HG02852 (cell line): ENCODE measurements at regions not wholly inside any gene's neighbourhood (a gene's known extent, or its start where the extent isn't known, plus 50 kb on each side); places are given as distances from the start of the nearest gene placed in this dataset.

Experiments used
- ATAC-seq: cut with Tn5 transposase; IDR thresholded peaks from one replicate; pipeline ENCODE4 v1.9.1; 2021; ENCODE audit warnings: mild to moderate bottlenecking, moderate library complexity; ENCODE audit not compliant: unreplicated experiment

DNA sequence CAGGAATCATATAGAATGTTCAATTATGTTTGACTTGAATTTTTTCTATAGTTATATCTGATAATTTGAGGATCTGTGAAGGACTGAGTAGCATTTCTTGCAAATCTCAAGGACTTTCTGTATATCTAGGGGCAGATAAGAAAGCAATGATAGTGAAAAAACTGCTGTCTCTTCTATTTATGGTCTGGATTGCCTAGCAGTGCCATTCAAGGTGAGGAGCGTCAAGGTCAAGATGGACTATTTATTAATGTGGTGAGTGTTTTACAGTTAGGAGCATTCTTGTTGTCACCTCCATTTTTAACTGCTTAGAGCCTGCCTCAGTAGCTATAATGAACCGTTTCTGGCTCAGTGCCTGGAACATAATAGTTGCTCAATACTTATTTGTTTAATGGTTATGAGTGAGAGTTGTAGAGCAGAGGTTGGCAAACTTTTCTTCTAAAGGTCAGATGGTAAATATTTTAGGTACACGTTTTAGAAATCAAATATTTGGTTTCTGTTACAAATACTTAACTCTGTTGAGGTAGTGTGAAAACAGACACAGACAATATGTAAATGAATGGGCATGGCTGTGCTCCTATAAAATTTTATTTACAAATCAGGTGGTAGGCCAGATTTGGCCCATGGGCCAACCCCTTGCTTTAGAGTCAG, 523.2 kb upstream of the IGFBP7 start:
- no peak for ATAC-seq

DNA sequence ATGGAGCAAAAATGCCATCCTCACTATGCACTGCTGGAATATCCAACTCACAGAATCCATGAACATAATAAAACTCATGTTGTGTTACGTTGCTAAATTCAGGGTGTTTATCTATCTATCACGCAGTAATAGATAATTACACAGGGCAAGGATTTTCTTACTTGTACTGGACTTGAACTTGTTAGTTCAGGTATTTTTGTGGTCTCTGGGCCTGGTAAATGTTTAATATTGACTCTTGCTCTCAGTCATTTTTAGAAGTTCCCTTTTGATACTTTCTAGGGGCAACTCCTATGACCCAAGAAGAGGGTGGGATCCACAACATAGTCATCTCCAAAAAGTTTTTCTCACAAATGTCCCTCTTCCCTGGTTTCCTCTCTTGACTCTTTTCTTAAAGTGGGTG, 522.4 kb upstream of the IGFBP7 start:
- no peak for ATAC-seq

DNA sequence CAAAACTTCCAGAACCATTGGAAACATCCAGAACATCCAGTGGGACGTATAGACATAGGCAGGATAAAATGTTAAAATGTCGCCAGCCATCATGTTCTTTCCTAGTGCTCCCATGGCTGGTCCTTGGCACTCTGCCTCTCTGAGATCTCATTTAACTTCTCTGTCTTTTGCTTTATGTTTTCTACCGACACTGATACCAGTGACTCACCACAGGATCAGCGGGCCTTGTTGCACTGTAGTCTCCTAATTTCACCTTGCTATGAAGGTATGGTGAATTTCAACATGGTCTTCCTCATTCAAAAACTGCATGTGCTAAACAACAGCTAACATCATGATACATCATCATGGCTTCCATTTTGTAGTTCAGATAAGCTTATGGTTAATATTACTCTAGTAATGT, 521.0 kb upstream of the IGFBP7 start:
- ATAC-seq = no peak

DNA sequence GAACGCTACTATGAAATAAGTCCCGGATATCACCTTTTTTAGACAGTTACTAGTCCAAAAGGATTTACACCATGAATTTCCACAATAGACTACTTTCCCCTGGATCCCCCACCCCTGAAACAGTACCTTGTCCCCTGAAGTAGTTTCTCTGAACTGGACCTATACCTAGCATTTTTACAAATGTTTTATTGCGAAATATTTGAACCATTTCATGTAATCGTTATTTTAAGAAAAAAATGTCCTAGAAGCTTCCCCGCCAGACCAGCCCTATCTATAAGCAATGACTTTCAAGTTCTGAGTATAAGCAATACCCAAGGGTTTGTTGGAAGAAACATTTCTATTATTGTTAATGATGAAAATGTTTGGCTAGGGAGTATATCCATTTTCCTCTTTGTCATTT, 517.8 kb upstream of the IGFBP7 start:
- ATAC-seq = no peak

DNA sequence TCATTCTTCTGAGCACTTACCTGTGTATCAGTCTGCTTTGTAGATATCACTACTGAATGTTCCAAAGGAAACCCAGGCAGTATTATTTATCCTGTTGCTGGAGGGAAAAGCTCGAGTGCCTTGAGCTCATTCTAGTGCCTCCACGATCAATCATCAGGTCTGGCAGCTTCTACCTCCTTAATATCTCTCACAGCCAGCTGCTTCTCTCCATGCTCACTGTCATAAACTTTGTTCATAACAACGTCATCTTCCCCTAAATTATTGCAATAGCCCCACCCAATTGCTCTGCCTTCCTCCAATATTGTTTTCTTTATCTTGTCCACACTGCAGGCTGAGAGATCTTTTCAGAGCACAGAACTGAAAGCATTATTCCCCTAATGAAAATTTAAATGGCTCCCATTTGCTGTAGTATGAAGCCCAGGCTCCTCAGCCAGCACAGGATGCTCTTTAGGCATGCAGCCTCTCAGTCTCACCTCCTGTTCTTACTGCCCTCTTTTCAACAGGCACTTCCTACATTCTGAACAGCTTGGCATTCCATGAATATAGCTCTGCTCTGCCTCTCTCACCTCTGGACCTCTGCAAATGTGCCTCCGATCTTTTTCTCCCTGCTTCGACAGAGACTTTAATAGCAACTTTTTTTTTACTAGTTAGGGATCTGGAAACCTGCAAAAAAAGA, 504.2 kb upstream of the IGFBP7 start:
- no peak for ATAC-seq

DNA sequence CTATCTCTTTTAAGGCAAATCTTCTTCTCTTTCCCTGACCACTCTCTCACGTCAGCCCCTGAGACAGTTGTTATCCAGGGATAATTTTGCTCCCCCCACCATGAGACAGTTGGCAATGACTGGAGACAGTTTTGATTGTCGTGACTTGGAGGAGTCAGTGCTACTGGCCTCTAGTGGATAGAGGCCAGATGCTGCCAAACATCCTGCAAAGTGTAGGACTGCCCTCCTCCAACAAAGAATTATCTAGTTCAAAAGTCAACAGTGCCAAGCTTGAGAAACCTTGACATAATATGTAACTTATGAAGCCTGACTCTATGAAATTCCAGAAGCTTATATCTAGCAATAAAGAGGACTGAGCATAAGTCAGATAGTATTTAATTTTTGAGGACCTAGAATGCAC, 502.1 kb upstream of the IGFBP7 start:
- no peak for ATAC-seq

DNA sequence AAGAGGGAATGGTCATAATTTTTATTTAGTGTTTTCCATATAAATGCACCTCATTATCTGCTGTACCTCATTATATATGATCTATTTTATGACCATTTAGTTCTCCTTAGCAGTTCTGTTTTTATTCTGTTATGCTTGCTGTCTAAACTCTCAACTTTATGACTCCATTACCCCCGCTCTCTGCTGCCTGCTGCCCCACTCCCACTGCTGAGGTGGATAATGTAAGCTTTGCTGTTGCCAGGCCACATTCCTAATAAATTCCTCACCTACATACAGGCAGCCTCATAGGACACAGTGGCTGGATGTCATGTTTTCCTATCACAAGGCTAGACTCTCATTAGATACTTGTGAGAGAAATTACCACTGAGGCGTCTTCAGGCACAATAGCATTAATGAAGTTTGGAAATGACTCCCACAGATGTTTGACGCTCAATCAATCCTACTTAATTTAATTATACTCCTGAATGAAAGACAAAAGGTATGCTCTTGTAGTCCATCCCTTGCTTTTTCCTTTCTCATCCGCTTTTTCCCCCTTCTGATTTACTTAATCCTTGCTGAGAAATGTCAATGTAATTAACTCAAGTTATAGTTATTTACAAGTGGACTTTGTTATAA, 497.5 kb upstream of the IGFBP7 start:
- no peak for ATAC-seq

DNA sequence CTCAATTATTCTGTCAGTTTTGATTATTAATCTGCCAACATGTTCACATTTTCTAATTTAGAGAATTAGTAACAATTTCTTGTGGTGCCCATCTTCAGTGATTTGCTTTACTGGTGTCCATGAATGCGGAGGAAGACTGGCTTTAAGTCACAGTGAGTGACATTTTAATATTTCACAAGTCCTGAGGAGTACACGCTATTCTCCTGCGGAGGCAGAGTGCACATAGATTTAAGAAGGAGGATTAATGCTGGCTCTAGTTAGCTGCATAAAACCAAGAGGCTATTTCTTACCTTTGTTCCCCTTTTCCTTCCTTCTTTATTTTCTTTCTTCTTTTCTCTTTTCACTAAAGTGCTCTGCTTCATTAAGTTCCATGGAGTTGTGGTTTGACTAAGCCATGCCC, 495.2 kb upstream of the IGFBP7 start:
- ATAC-seq = no peak

DNA sequence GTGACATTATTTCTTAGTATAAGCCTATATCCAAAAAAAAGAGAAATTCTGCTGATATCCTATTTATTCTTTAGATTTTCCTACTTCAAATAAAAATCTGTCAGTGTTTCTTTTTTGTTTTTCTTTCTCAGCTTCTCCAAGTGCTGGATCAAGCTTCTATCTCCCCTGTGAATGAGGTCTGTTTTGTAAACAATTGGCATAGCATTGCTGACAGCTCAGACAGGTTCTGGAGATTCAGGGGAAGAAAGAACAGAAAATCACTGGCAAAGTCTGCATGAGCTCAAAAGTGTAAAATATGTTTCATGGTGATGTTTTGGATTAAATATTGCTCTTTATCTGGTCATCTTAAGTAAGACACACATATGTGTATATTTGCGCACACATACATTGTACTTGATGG, 492.0 kb upstream of the IGFBP7 start:
- ATAC-seq = no peak

DNA sequence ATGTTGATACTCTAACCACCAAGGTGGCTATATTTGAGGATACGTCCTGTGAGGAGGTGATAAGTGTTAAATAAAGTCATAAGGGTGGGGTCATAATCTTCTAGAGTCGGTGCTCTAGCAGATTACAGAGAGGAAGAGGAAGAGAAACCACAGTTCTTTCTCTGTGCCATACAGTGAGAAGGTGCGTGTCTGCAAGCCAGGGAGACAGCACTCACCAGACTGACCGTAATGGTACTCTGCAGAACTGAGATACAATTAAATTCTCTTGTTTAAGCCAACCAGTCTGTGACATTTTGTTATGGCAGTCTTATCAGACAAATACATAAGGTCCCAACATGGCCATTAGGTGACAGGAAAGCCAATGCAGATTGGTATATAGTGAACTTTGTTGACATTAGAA, 480.9 kb upstream of the IGFBP7 start:
- no peak for ATAC-seq

DNA sequence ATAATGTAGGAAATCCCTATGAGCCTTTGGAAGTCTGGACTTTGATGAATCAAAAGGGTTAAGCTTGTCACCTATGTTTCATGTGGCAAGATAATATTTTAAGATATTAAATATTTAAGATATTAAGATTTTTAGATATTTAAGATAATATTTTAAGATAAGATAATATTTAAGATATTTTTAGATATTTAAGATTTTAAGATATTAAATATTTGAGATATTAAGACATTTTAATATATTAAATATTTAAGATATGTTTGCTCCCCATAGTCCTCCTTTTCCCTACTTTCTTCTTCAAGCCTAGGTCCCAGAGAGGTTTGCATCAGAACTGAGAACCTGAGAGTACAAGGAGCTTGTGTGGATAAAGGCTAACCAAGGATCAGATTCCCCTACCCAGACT, 478.4 kb upstream of the IGFBP7 start:
- no peak for ATAC-seq

DNA sequence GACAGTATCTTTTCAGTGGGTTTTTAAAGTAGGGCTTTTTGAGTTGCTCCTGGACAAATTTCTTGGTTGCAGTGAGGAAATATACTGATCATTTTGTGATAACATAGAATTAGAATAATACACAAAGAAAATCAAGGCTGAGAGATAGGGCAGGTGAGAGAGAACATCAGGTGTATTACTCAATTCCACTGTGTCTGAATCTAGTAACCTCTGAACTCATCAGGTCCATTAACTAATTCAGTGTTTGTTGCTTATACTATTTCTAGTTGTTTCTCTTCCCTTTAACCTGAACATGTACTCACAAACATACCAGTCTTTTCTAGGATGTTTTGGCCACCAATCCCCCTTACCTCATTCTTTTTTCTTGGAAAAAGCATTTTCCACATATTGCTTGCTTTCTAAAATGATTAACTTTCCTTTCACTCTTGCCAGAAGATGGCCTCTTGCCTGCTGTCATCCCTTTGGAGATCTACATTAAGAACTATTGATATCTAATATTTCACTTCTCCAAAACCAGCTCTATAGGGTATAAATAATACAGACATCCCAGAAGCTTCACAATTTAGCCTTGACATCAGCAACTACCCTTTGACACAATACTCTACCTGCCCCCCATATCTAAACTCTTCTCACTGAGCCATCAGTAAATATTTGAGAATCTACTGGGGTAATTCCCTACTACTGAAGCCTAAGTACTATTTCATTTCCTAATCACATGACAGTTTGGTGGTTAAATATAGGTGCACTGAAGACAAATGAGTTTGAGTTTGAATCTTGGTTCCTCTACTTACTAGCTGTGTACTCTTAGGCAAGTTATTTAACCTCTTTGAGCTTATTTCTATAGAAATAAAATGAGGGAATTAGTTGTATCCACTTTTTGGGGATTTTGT, 470.8 kb upstream of the IGFBP7 start:
- ATAC-seq = no peak

DNA sequence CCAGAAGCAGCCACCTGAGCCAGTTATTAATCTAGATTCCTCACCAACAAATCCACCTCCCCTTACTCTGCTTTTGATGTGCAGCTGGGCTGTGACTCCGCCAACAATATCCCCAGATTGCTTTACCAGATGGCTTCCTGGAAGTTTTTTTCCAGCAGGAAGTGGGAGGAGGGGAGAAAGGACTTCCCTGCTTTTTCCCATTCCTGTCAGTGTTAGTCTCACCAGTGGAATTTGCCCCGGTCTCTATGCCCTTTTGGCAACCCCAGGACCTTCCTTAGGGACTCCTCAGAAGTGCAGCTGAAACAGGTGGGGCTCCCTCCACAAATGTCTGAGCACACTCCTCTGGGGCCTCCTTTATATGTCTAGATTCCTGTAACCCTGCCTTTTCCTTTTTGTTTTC, 465.2 kb upstream of the IGFBP7 start:
- ATAC-seq = no peak

DNA sequence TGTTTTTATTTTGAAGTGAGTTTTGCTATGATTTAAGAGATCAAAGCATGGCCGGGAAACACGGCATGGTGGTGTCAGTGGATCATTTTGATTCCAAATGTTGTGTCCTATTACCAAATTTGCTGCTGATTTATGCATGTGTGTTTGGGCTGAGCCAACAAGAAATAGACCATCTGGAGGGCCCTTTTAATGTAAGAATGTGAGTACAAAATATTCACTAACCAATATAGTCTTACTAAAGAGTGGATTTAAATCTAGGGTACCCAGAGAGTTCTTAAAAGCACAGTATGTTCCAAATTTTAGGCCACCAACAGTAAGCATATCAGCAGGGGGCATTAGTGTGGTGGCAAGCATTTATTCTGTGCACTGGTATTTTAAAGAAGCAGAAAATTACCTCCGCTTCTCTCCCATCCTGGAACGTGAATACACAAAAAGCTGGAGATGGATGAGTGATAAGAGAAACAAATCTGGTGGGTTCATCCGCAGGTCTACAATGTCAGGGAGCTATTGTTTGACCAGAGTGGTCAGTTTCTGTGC, 444.4 kb upstream of the IGFBP7 start:
- ATAC-seq = no peak

DNA sequence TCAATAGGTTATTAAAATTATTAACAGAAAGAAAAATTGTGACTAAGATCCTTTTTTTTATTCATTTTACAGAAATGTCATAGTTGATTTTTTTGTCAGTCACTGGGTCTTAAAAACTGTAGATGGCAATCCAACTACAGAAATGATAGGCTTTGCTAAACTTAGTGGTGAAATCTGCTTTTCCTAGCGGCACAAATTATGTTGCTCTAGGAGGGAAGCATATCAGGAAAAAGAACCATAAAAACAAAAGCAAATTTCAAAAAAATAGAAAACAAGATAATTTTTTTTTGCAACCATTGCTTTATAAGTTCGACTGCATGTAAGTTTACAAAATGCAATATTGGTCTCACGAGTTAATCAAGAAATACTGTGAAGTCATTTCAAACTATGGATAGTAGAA, 443.5 kb upstream of the IGFBP7 start:
- no peak for ATAC-seq

DNA sequence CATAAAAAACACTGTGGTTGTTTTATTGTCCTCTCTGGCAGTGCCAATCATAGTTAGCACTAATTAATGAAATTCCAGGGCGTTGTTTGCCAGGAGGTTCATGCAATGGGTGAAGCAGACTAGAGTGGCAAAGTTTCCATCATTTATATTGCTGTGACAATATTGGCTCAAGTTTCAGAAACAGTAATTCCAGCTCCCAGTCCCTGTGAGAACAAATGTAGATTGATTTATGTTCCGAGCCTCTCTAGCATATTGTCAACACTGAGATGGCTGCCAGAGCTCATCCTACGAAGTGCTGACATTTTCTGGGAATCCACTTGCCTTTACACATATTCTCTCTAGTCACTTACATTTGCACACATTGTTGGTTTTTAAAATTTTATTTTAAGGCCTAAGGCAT, 440.0 kb upstream of the IGFBP7 start:
- no peak for ATAC-seq

DNA sequence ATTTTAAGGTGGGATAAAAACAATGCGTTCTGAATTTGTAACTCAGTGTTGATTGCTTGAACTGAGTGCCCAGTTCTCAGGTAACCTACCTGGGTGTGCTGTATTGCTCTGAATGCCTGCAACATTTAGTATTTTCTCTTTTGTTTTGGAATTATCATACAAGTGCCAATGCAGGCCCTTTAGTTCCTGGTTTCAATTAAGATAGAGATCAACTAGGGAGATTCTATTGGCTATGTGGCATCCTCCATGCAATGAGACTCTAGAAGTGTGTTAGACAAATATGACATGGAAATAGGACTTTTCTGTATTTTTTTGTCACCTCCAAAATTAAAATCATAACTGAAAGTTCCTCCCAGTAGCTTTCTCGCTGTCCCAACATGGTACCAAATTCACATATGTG, 438.7 kb upstream of the IGFBP7 start:
- ATAC-seq = no peak

DNA sequence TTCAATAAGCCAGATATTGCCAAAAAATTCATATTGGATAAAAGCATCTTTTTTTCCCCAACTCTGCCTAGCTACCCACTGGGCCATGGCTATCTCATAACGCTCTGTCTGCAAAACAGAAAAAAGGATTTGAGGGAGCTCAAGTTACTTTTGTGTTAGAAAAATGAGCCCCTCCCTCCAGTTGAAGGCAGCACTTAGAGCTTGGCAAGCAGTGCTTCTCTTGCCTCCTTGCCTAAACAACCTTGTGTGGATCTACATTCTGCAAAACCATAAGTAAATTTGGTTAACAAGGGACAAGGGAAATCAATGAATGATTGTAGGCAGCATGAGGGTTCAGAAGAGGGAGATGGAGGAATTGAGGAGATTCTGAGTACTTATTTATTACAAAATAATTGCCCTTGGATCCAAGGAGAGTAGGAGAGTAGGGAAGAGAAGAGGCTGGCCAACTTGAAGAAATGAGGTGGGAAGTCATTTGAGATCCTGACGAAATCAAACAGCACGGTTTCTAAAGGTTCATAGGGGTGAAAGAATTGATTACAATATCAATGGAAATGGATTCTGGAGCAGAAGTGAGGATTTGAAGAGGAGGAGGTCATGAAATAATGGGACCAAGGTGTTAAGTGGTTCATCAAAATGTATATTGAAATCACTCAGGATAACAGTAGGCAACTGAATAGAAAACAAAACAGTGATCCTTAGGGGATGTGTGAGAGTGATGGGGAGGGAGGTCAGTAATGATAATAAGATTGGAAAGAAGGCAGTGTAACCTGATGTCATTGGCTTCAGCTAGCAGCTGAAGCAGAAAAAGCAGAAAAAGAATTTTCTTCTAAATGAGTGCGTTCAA, 434.8 kb upstream of the IGFBP7 start:
- ATAC-seq = no peak

DNA sequence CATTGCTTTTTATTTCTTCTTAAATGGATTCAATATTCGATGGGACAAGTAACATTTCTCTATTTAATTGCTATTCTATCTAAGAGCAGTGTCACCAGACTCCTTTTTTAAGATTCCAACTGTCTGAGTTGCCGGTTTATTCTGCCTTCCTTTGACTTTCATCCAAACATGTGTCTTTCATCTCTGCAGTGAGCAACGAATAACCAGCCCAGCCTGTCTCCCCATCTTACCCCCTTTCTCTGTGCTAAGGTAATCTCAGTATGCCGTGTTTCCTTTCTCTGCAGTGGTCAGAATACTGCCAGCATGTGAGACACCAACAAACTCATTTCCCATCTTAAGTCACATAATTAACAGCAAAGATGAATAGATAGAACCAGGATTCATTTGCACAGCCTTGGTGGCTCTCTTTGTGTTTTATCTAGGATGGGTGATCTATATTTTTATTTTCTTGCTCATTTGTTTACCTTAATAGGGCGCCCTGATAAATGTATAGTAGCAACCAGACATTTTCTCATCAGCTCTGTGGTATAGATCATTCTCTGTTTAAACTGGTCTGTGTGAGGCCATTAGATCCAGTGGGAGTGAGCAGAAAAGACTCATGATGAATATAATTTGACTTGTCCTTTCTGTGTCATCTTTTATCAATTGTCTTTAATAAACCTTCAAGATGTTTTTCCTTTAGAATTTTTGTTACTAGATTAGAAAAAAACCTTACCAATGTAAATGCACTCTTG, 394.8 kb upstream of the IGFBP7 start:
- no peak for ATAC-seq

DNA sequence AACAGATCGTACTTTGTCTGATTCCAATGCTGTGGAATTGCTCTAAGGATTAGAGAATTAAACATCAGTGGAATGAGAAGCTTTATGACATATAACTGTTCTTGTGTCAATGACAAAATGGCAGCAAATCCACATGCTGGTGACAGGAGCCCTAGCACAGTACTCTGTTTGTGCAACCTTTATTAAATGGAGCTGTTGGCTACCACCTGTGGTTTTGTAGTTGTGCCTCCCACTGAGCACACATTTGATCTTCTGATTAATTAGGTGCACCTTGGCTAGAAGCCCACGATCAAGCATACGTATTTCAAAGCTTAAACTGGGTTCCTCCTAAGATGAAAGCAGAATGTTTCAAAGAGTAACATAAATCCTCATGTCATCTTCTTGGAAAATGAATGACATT, 394.0 kb upstream of the IGFBP7 start:
- ATAC-seq = no peak
